ENCODE measurements at regions not wholly inside any gene's neighbourhood (a gene's known extent, or its start where the extent isn't known, plus 50 kb on each side); places are given as distances from the start of the nearest gene placed in this dataset.

DNA sequence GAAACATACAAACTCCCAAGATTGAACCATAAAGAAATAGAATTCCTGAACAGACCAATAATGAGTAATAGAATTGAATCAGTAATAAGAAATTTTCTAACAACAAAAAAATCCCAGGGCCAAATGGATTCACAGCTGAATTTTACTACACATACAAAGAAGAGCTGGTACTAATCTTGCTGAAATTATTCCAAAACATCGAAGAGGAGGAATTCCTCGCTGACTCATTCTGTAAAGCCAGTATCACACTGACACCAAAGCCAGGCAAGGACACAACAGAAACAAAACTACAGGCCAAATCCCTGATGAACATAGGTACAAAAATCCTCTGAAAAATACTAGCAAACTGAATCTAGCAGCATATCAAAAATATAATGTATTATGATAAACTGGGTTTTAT lies 367.8 kb upstream of the CLEC14A start:
- TF ChIP-seq, protein P1, sequence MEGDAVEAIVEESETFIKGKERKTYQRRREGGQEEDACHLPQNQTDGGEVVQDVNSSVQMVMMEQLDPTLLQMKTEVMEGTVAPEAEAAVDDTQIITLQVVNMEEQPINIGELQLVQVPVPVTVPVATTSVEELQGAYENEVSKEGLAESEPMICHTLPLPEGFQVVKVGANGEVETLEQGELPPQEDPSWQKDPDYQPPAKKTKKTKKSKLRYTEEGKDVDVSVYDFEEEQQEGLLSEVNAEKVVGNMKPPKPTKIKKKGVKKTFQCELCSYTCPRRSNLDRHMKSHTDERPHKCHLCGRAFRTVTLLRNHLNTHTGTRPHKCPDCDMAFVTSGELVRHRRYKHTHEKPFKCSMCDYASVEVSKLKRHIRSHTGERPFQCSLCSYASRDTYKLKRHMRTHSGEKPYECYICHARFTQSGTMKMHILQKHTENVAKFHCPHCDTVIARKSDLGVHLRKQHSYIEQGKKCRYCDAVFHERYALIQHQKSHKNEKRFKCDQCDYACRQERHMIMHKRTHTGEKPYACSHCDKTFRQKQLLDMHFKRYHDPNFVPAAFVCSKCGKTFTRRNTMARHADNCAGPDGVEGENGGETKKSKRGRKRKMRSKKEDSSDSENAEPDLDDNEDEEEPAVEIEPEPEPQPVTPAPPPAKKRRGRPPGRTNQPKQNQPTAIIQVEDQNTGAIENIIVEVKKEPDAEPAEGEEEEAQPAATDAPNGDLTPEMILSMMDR (IDR thresholded peaks at IDR 0.05 in 2 of 3, conservative IDR thresholded peaks at IDR 0.05 in 1 of 3; ENCODE audit: borderline replicate concordance in 1 of 3, insufficient read depth in 1 of 3, low read depth in 2 of 3, low read length in 2 of 3) = no peak
- no peak for TF ChIP-seq JUND (IDR thresholded peaks at IDR 0.05)
- no peak for TF ChIP-seq EGR1 (IDR thresholded peaks at IDR 0.05; ENCODE audit: low read depth)
- TF ChIP-seq POLR2AphosphoS5 (IDR thresholded peaks at IDR 0.05; ENCODE audit: low read depth, low read length) = no peak
- TF ChIP-seq, protein P2, sequence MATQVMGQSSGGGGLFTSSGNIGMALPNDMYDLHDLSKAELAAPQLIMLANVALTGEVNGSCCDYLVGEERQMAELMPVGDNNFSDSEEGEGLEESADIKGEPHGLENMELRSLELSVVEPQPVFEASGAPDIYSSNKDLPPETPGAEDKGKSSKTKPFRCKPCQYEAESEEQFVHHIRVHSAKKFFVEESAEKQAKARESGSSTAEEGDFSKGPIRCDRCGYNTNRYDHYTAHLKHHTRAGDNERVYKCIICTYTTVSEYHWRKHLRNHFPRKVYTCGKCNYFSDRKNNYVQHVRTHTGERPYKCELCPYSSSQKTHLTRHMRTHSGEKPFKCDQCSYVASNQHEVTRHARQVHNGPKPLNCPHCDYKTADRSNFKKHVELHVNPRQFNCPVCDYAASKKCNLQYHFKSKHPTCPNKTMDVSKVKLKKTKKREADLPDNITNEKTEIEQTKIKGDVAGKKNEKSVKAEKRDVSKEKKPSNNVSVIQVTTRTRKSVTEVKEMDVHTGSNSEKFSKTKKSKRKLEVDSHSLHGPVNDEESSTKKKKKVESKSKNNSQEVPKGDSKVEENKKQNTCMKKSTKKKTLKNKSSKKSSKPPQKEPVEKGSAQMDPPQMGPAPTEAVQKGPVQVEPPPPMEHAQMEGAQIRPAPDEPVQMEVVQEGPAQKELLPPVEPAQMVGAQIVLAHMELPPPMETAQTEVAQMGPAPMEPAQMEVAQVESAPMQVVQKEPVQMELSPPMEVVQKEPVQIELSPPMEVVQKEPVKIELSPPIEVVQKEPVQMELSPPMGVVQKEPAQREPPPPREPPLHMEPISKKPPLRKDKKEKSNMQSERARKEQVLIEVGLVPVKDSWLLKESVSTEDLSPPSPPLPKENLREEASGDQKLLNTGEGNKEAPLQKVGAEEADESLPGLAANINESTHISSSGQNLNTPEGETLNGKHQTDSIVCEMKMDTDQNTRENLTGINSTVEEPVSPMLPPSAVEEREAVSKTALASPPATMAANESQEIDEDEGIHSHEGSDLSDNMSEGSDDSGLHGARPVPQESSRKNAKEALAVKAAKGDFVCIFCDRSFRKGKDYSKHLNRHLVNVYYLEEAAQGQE (IDR thresholded peaks at IDR 0.05; ENCODE audit: low read depth) = no peak
- TF ChIP-seq EZH2phosphoT487 (IDR thresholded peaks at IDR 0.05; ENCODE audit: borderline replicate concordance) = no peak
- TF ChIP-seq EZH2 (IDR thresholded peaks at IDR 0.05) = no peak
- no peak for TF ChIP-seq SIN3A (IDR thresholded peaks at IDR 0.05; ENCODE audit: low read depth)
- no peak for TF ChIP-seq POLR2A (IDR thresholded peaks at IDR 0.05; ENCODE audit: borderline replicate concordance, extremely low read depth, insufficient read depth, insufficient read length)

All from HCT116 (cell line).